ENCODE measurements at regions not wholly inside any gene's neighbourhood (a gene's known extent, or its start where the extent isn't known, plus 50 kb on each side); places are given as distances from the start of the nearest gene placed in this dataset.

DNA sequence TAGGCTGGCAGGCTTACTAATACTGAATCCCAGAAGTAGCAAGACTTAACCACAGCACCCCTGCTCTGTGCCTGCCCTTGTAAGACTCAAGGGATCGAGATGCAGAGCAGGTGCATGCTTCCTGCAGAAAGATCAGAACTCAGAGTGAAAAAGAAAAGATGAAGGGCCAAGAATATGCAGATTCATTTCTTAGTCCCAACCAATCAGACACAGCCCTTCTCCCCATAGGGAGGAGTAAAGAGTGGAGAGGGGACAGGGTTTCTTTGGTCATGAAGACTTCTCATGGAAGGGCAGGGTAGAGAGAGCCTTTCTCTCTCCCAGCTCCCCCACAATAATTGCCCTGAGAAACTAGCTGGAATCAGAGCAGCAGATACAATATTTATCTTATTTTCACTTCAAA is 105.6 kb upstream of the MB21D2 start:
- TF ChIP-seq, protein P1, sequence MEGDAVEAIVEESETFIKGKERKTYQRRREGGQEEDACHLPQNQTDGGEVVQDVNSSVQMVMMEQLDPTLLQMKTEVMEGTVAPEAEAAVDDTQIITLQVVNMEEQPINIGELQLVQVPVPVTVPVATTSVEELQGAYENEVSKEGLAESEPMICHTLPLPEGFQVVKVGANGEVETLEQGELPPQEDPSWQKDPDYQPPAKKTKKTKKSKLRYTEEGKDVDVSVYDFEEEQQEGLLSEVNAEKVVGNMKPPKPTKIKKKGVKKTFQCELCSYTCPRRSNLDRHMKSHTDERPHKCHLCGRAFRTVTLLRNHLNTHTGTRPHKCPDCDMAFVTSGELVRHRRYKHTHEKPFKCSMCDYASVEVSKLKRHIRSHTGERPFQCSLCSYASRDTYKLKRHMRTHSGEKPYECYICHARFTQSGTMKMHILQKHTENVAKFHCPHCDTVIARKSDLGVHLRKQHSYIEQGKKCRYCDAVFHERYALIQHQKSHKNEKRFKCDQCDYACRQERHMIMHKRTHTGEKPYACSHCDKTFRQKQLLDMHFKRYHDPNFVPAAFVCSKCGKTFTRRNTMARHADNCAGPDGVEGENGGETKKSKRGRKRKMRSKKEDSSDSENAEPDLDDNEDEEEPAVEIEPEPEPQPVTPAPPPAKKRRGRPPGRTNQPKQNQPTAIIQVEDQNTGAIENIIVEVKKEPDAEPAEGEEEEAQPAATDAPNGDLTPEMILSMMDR (IDR thresholded peaks at IDR 0.05; ENCODE audit: extremely low read depth in 1 of 2, insufficient read depth in 1 of 2, low read depth in 1 of 2, low read length in 2 of 2): no peak
- TF ChIP-seq POLR2A (IDR thresholded peaks at IDR 0.05; ENCODE audit: low read depth, low read length) (no peak), EZH2 (IDR thresholded peaks at IDR 0.05; ENCODE audit: borderline replicate concordance, low read depth, low read length, severe bottlenecking) (no peak)
